ENCODE measurements at regions not wholly inside any gene's neighbourhood (a gene's known extent, or its start where the extent isn't known, plus 50 kb on each side); places are given as distances from the start of the nearest gene placed in this dataset.
"Not testable (repeated sequence)": the region's sequence is repeated elsewhere in the genome, so short reads cannot be mapped to it uniquely, and the experiment has no call there.

- no peak for DNase-seq (ENCODE audit: low read depth in 2 of 2)
Measured at GRCh38 chr19:28686756-28687155, 526.2 kb downstream of the UQCRFS1 start.

DNA sequence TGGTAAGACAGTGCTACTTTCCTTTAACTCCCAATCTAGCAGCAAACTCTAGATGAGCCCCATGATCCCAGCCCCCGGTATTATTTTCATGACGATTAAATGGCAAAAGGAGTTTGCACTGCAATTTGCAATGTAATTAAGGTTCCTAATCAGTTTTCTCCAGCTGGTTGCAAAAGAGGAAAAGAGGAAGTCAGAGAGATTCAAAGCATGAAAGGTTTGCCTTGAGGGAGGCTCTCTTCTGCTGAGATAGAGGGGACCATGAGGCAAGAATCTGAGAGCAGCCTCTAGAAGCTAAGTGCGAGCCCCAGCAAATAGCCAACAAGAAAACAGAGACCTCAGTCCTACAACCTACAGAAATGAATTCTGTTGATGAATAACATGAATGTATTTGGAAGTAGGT is 527.1 kb downstream of the UQCRFS1 start:
- DNase-seq (ENCODE audit: low read depth in 2 of 2): no peak

GRCh38 chr19:28685077-28685476 is 527.9 kb downstream of the UQCRFS1 start:
- DNase-seq (ENCODE audit: low read depth in 2 of 2): not testable (repeated sequence)

DNA sequence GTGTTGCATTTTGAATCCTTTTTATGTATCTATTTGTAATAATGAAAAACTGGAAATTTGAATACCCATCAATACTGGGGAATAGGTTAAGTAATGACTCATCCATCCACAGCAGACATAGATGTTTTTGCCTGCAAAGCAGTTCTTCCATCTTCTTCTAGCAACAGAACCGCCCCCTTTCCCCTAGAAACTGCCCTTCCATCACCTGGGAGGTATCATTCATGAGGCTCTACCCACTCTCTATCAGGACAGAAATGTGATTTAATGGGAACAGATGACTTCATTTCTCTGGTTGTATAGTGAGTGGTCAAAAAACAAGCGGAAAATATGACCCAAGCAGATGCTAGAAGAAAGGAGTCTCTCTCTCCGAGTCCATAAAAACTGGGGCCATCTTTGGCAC is 532.8 kb downstream of the UQCRFS1 start:
- DNase-seq (ENCODE audit: low read depth in 2 of 2): no peak

- no peak for DNase-seq (ENCODE audit: low read depth in 2 of 2)
Measured at GRCh38 chr19:28670836-28671235, 542.1 kb downstream of the UQCRFS1 start.

GRCh38 chr19:28669804-28670203 is 543.1 kb downstream of the UQCRFS1 start:
- DNase-seq (ENCODE audit: low read depth in 2 of 2): no peak

- DNase-seq (ENCODE audit: low read depth in 2 of 2): no peak
Measured at GRCh38 chr19:28667348-28667977, 545.5 kb downstream of the UQCRFS1 start.

- DNase-seq (ENCODE audit: low read depth in 2 of 2): no peak
Measured at GRCh38 chr19:28665748-28666147, 547.2 kb downstream of the UQCRFS1 start.

DNA sequence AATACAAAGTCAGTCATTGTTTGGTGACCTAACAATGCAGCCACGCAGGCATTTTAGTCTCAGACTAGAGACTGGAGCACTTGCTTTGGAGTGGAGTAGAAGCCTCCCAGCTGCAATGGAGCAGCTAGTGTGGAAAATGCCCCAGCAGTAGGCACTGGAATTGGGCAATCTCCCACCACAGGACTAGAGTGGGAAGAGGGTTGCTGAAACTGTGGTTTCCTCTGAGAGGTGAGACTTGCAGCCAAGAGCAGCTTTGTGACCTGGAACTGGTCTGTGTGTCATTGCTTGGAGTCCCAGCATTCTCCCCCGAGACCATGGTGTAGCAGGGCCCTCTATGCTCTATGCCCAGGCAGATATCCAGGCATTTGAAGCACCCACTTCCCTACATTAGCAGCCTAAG is 556.3 kb downstream of the UQCRFS1 start:
- no peak for DNase-seq (ENCODE audit: low read depth in 2 of 2)

DNA sequence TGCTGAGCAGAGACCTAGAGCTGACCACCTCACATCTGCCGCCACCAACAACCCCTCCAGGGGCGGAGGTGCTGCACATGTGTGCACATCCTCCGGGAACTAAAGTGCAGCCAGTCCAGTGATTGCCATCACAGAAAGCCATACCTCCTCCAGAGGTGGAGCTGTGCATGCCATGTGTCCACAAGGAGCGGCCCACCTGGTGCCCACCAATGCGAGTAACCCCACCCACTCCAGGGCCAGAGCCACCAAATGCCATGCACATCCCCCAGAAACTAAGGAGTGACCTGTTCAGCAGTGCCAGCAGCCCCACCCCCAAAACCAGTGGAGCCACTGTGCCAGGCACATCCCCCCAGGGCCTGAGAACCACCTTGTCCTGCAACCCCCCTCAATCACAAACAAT is 557.9 kb downstream of the UQCRFS1 start:
- DNase-seq (ENCODE audit: low read depth in 2 of 2): no peak

DNA sequence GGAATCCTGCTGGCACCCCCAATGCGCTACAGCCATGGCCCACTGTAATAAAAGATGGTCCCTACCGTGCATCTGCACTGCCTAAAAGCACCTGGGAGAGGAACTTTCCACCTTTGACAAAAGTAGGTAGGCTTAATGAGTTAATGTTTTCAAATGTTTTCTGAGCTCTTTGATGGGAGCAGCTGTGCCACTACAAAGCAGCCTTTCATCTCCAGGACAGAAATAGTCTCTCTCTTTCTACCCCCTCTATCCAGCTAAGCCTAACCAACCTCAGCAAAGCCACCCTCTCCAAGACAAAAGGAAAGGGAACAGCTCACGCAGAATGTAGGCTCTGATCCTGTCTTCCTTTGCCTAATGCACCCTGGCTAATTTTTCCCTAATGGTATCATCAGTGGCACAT is 560.2 kb downstream of the UQCRFS1 start:
- DNase-seq (ENCODE audit: low read depth in 2 of 2): no peak

DNA sequence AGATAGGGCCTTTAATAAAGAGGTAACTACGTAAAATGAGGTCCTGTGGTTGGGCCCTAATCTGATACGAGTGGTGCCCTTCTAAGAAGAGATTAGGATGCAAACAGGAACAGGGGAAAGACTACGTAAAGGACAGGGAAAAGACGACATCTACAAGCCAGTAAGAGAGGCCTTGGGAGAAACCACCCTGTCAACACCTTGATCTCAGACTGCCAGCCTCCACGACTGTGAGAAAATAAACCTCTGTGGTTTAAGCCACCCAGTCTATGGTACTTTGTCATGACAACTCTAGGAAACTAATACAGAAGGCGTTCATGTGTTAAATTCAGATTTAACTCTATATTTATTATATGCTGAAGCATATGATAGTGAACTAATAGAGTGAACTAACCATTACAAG is 566.3 kb downstream of the UQCRFS1 start:
- DNase-seq (ENCODE audit: low read depth in 2 of 2): no peak

GRCh38 chr19:28644169-28644775 is 568.7 kb downstream of the UQCRFS1 start:
- no peak for DNase-seq (ENCODE audit: low read depth in 2 of 2)

GRCh38 chr19:28642787-28643683 is 569.9 kb downstream of the UQCRFS1 start:
- DNase-seq (ENCODE audit: low read depth in 2 of 2): no peak

- DNase-seq (ENCODE audit: low read depth in 2 of 2): no peak
Measured at GRCh38 chr19:28641395-28641794, 571.6 kb downstream of the UQCRFS1 start.

GRCh38 chr19:28640506-28640905 is 572.4 kb downstream of the UQCRFS1 start:
- no peak for DNase-seq (ENCODE audit: low read depth in 2 of 2)

DNA sequence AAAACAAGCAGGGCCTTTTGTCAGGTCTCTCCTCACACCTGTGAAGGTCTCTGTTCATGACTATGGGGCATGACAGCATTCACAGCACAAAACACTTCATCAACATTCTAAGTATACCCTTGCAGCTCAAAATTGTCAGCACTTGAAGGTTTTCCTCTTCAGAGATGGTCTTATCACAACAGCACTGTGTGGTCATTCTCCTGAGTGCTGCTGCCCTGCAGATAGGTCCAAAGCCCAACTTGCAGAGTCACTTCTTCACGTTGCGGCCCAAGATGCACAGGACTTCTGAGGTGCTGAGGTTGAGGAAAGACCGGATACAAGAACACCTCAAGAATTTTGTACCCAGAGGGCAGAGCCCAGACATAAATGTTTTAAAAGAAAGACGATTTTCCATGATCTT is 574.5 kb downstream of the UQCRFS1 start:
- no peak for DNase-seq (ENCODE audit: low read depth in 2 of 2)

- DNase-seq (ENCODE audit: low read depth in 2 of 2): no peak
Measured at GRCh38 chr19:28636706-28637105, 576.2 kb downstream of the UQCRFS1 start.

DNA sequence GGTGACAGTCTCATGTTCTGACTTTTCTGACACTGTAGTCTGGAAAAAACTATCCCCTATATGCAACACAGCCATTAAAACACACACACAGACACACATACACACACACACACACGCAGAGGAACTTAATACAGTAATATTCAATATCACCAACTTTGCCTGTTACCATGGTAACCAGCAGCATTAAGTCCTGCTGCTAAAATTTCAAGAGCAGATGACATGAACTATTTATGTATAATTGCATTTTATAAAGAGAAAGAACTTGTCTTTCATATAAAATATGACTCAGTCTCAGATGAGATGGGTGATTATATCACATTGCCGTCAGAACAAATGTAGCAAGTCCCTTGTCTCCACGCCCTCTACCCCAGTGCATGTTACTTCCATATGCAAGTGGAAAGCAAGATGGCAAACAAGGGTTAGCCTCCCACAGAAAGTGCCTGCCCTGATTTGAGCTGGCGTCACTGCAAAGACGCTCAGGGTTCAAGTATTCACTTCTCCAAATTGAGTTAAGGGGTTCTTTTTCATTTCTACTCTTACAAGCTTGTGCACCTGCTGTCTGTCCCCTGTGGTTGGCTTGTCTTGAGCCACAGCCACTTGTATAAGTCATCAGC is 576.8 kb downstream of the UQCRFS1 start:
- DNase-seq (ENCODE audit: low read depth in 2 of 2): no peak

DNA sequence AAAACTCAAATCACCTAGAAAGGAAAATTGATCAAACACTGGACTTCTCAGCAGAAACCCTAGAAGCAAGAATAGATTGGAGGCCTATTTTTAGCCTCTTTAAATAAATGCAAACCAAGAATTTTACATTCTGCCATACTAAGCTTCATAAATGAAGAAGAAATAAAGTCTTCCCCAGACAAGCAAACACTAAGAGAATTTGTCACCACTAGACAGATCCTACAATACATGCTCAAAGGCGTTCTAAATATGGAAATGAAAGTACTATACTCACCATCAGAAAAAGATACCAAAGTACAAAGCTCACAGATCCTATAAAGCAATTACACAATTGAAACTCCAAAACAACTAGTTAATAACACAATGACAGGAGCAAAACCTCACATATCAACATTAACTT is 578.1 kb downstream of the UQCRFS1 start:
- no peak for DNase-seq (ENCODE audit: low read depth in 2 of 2)

- DNase-seq (ENCODE audit: low read depth in 2 of 2): no peak
Measured at GRCh38 chr19:28634019-28634328, 579.0 kb downstream of the UQCRFS1 start.

DNA sequence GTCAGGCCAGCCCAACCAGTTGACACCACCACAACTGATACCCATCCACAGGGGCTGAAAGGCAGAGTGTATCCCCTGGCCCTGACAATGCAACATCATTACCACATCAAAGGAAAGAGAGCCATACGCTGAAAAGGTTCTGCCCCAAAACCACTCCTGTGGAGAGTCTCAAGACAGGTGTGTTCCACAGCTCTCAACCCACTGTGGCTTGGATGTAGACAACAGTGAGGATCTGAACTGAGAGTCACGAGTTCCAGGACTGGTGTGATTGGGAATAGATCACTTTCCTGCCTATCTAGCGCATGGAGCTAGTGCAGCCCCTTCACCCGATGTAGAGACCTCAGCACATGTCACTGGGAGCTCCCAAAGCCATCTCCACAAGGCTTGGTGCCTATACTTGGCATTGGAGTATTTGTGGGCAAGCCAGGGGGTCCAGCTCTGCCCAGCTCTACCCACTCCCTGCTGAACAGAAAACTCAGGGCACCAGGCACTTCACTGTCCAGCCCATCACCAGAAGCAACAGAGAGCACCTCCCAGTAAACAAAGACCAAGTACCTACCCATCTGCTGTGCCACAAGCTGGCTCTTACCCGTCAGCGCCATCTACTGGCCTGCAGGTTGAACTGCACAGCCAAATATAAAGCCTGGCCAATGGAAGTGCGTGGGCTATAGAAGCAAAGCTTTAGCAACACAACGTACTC is 579.5 kb downstream of the UQCRFS1 start:
- no peak for DNase-seq (ENCODE audit: low read depth in 2 of 2)

Data from stimulated activated CD8-positive, alpha-beta memory T cell treated with anti-CD3 and anti-CD28 coated beads, Interleukin-7, amount 100 ng/mL, for 4 hours (primary cell).